IPS-15b (cell line): ENCODE measurements at regions not wholly inside any gene's neighbourhood (a gene's known extent, or its start where the extent isn't known, plus 50 kb on each side); places are given as distances from the start of the nearest gene placed in this dataset.
"Not testable (repeated sequence)": the region's sequence is repeated elsewhere in the genome, so short reads cannot be mapped to it uniquely, and the experiment has no call there.

Experiments used
- H3K27me3 ChIP-seq: one replicate; pipeline ENCODE4 v1.6.1; 2013; ENCODE audit warnings: low read length; ENCODE audit not compliant: control insufficient read depth, insufficient read depth
- H3K36me3 ChIP-seq: one replicate; pipeline ENCODE4 v1.6.1; 2013; ENCODE audit warnings: low read length; ENCODE audit not compliant: control insufficient read depth, insufficient read depth
- H3K4me1 ChIP-seq: one replicate; pipeline ENCODE4 v1.6.1; 2013; ENCODE audit warnings: mild to moderate bottlenecking, low read length; ENCODE audit not compliant: control insufficient read depth, insufficient read depth
- H3K4me3 ChIP-seq: one replicate; pipeline ENCODE4 v1.5.1; 2013; ENCODE audit warnings: low read depth, low read length
- H3K9ac ChIP-seq: one replicate; pipeline ENCODE4 v1.6.1; 2013; ENCODE audit warnings: low read depth, mild to moderate bottlenecking, low read length
- H3K9me3 ChIP-seq: one replicate; pipeline ENCODE4 v1.6.1; 2013; ENCODE audit warnings: mild to moderate bottlenecking, low read length; ENCODE audit not compliant: control insufficient read depth, insufficient read depth

DNA sequence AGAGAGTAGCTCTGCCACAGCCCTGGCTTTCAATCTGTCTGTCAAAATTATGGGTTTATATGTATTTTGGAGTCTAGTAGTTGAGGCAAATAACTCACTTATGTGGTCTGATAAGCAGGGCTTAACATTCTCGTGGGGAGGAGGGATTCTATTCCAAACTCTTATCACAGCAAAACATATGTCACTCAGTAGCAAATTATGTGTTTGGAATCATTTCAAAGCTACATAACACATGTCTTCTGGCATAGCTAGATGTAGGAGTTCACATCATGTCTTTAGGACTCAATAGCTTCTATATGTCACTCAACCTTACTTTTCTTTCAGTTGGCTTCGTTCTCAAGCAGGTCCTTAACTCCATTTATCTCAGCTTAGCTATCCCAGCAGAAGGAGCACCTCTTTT lies 144.5 kb upstream of the SEMA6A start:
- no peak overlapping the region for H3K4me3 ChIP-seq
- H3K27me3 ChIP-seq, result no peaks in the 10 kb centered on the region
- H3K36me3 ChIP-seq, result no peaks in the 10 kb centered on the region
- H3K9me3 ChIP-seq, result no peaks in the 10 kb centered on the region
- H3K4me1 ChIP-seq, result no peaks in the 10 kb centered on the region
- no peak overlapping the region for H3K9ac ChIP-seq

DNA sequence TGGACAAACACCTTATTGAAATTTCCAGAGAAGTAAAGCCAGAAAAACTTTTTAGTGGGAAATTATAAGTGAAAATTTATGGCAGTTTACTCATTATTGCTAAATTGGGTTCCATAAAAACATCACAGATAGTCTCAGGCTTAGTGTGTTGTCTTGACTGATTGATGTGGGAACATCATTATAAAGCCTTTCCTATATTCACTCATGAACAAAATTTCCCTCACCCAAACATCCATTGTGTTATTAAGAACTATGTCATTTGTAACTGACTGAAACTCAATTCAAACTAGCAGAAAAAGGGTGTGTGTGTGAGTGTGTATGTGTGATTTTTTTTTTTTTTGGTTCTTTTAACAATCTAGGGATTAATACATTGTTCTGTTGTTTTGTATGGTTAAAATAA lies 143.7 kb upstream of the SEMA6A start:
- no peaks in the 10 kb centered on the region for H3K36me3 ChIP-seq
- H3K4me3 ChIP-seq, result no peak overlapping the region
- H3K9me3 ChIP-seq, result no peaks in the 10 kb centered on the region
- no peak overlapping the region for H3K9ac ChIP-seq
- no peaks in the 10 kb centered on the region for H3K4me1 ChIP-seq
- H3K27me3 ChIP-seq, result no peaks in the 10 kb centered on the region

DNA sequence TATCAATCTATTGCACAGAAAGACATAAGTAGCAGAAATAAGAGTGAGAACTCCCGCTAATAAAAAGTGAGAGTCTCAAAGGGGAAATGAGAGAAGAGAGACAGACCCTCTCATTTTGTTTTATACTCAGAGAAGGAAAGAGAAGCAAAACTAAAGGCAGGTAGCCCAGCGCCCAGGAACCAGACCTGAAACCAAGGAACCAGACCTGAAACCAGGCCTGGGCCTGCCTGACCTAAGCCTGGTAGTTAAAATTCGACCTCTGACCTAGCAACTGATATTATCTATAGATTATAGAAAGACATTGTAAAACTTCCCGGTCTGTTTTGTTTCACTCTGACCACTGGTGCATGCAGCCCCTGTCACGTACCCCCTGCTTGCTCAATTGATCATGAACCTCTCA lies 134.5 kb upstream of the SEMA6A start:
- Histone ChIP-seq H3K27me3 (no peaks in the 10 kb centered on the region), H3K9ac (no peak overlapping the region), H3K36me3 (no peaks in the 10 kb centered on the region)

DNA sequence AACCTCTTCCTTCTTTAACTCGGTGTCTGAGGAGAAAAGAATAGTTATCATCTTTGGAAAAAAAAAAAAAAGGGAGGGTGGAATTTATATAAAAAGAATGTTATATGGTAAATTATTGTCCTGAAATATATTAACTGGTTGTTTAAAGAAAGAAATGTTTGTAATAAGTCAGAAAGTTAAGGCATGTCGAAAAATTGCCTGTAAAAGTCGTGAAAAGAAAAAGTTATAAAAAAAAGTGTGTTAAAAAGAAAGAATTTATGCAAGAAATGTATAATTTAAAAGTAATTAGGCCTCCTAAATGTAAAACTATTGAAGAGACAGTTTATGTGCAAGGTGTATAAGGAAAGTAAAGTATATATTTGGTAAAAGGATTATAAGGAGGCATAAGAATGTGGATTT lies 130.5 kb upstream of the SEMA6A start:
- not testable (repeated sequence) for H3K9me3 ChIP-seq, H3K27me3 ChIP-seq, H3K4me3 ChIP-seq, H3K4me1 ChIP-seq, H3K9ac ChIP-seq, H3K36me3 ChIP-seq

More for the DNA sequence above, 134.5 kb upstream of the SEMA6A start:
- no peaks in the 10 kb centered on the region for H3K9me3 ChIP-seq
- H3K4me1 ChIP-seq, result no peaks in the 10 kb centered on the region
- no peak overlapping the region for H3K4me3 ChIP-seq

DNA sequence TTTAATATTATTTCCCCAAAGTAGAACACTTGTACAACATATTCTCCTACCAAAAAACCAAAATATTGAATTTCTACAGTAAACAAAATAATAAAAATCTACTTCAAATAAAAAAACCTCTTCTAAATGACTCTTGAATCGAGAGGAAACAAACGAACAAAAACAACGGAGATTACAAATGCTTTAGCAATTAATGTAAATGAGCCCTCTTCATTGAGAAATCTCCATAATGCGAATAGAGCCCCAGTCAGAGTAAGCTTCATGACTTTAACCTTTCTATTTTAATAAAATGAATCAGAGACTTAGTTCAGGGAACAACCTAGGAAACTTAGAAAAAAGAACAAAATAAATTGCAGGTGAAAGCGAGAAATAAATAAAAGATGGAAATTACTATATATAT lies 129.3 kb upstream of the SEMA6A start:
- Histone ChIP-seq H3K27me3 (no peaks in the 10 kb centered on the region), H3K4me3 (no peak overlapping the region), H3K36me3 (no peaks in the 10 kb centered on the region), H3K4me1 (peaks cover 8% of the 10 kb centered on the region), H3K9me3 (no peaks in the 10 kb centered on the region), H3K9ac (no peak overlapping the region)

DNA sequence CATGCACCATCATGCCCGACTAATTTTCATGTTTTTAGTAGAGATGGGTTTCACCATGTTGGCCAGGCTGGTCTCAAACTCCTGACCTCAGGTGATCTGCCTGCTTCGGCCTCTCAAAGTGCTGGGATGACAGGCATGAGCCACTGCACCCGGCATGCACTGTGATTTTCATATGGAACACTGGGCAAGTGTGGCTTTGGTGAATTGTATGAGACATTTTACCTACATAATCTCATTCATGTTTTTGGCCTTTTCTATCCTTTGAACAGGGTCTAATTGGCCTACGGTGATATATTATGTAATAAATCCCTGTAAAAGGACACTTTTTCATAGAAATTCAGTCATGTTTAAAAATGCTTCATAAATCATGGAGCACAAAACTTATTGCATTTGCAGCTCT lies 128.7 kb upstream of the SEMA6A start:
- no peaks in the 10 kb centered on the region for H3K9me3 ChIP-seq
- H3K36me3 ChIP-seq, result no peaks in the 10 kb centered on the region
- peaks cover 8% of the 10 kb centered on the region for H3K4me1 ChIP-seq
- no peaks in the 10 kb centered on the region for H3K27me3 ChIP-seq
- H3K9ac ChIP-seq, result no peak overlapping the region
- H3K4me3 ChIP-seq, result no peak overlapping the region

DNA sequence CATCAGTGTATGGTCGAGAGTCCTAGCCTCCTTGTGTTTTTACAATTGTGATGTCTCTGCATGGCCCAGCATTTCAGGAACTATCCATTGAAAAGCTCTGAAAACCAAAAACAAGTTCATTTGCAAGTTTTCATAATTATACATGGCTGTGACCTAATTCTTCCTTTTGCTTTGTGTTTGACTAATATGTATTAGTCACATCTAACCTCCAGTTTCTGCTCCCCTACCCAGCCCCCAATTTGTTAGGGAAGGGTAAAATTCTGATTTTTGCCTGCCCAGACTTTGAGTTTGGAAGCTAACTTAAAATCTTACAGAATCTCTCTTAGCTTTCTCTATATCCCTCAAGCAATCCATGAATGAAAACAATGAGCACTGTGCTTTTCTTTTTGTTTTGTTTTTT lies 128.2 kb upstream of the SEMA6A start:
- Histone ChIP-seq H3K4me3 (no peak overlapping the region), H3K9me3 (no peaks in the 10 kb centered on the region), H3K27me3 (no peaks in the 10 kb centered on the region), H3K4me1 (peaks cover 8% of the 10 kb centered on the region), H3K9ac (no peak overlapping the region), H3K36me3 (no peaks in the 10 kb centered on the region)

DNA sequence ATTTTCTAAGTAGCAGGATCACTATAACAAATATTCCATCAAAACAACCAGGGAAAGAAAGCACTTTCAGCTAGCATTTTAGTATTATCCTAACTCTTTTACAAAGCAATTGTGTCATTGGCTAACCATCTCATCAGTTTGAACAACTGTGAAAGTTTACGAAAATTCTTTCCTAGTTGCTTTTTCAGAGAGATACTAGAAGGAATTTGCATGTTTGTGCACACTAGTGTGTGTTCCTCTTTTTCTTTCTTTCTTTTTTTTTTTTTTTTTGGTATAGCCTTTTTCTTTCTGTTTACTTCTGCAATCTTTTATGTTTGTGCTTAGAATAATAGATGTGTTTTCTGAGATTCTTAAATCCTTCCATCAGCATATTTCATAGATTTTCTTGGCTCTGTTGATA lies 124.7 kb upstream of the SEMA6A start:
- H3K9me3 ChIP-seq, result no peaks in the 10 kb centered on the region
- H3K9ac ChIP-seq, result no peak overlapping the region
- H3K4me1 ChIP-seq, result peaks cover 17% of the 10 kb centered on the region
- H3K36me3 ChIP-seq, result no peaks in the 10 kb centered on the region
- H3K27me3 ChIP-seq, result no peaks in the 10 kb centered on the region
- no peak overlapping the region for H3K4me3 ChIP-seq

DNA sequence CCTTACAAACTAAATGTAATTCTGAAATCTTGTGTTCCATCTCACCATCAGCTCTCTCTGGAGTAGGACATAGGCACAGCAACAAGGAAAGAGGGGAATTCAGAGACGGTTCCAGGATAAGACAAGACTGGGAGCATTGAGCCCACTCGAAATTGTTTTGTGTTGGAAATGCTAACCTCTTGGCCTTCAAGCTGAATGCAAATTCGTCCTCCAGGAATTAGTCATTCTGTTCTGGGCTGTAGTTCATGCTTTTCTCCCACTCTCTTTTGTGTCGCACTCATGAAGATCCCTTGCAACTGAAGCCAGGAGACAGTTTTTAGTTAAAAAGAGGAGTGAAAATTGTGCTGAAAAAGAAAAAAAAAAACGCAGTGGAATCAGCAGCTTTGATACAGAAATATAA lies 121.7 kb upstream of the SEMA6A start:
- Histone ChIP-seq H3K9ac (no peak overlapping the region), H3K27me3 (no peaks in the 10 kb centered on the region), H3K36me3 (no peaks in the 10 kb centered on the region), H3K4me1 (peaks cover 9% of the 10 kb centered on the region), H3K4me3 (no peak overlapping the region), H3K9me3 (no peaks in the 10 kb centered on the region)

DNA sequence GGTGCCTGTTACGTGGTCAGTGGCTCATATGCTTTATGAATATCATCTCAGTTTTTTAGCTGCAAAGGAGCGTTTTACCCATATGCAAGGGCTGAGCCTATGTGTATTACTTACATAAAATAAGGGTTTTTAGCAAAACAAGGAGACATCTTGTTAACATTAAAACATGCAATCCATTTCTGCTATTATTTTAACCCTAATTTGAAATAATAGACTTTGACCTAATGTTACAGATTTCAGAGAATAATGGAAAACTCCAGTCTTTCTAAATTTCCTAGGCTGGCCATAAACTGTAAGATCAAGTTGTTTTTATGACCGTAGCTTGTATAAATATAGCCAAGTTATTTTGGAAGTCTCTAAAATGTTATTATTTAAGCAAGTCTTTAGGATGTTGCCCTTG lies 121.1 kb upstream of the SEMA6A start:
- no peak overlapping the region for H3K4me3 ChIP-seq

DNA sequence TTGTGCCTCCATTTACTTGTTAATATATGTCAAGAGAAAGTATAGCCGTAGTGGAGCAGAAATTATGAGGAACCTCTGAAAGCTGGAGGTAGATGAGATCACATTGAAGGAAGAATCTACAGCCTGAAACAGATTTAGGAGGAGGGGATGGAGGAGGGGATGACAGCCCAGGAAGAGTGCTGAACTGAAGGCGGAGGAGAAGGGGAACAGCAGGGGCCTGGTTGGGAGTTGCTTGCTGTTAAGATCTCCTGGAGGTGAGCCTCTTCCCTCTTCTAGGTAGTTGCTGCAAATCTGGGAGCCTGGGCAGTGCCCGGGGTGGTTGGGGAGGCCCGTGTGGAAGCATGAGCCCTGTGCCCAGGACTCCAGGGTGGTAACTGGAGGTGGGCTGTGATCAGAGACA lies 111.8 kb upstream of the SEMA6A start:
- Histone ChIP-seq H3K9me3 (no peaks in the 10 kb centered on the region), H3K36me3 (no peaks in the 10 kb centered on the region), H3K4me3 (no peak overlapping the region), H3K9ac (no peak overlapping the region), H3K27me3 (no peaks in the 10 kb centered on the region), H3K4me1 (peaks cover 3% of the 10 kb centered on the region)

More for the DNA sequence above, 121.1 kb upstream of the SEMA6A start:
- H3K4me1 ChIP-seq, result peaks cover 9% of the 10 kb centered on the region
- no peaks in the 10 kb centered on the region for H3K9me3 ChIP-seq
- no peaks in the 10 kb centered on the region for H3K27me3 ChIP-seq
- H3K9ac ChIP-seq, result no peak overlapping the region
- no peaks in the 10 kb centered on the region for H3K36me3 ChIP-seq

DNA sequence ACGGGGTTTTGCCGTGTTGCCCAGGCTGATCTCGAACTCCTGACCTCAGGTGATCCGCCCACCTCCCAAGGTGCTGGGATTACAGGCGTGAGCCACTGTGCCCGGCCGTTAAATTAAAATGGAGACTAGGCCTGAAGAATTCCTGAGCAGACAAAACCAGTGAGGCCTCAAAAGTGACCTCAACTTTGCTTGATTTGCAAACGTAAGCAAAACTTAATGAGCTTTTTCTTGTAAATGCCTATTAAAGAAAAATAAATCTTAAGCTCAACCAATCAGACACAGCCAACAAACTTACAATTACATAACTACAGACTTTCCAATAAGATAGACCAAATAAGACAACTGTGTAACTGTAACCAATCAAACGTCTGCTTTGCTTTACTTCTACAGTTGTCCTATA lies 111.3 kb upstream of the SEMA6A start:
- Histone ChIP-seq H3K4me1 (peaks cover 3% of the 10 kb centered on the region), H3K9ac (no peak overlapping the region), H3K36me3 (no peaks in the 10 kb centered on the region), H3K9me3 (no peaks in the 10 kb centered on the region), H3K4me3 (no peak overlapping the region), H3K27me3 (no peaks in the 10 kb centered on the region)

DNA sequence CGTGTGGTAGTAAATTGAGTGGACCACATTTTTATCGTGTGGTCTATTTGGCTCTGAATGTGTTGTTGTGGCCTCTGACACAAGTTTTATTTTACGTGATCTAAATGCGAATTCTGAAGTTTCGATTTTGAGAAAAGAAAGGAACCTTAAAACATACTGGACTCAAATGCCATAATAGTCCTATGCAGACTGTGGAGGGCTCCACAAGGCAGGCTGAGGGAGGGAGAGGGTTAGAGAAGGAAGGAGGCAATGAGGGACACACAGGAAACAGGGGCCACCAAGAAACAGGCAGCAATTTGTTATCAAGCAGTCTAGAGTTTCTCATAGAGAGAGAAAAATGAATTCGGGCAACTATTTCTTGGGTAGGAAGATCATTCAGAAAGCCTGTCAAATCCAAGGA lies 110.4 kb upstream of the SEMA6A start:
- Histone ChIP-seq H3K4me1 (peaks cover 3% of the 10 kb centered on the region), H3K4me3 (no peak overlapping the region), H3K9me3 (no peaks in the 10 kb centered on the region), H3K27me3 (no peaks in the 10 kb centered on the region), H3K36me3 (no peaks in the 10 kb centered on the region), H3K9ac (no peak overlapping the region)
